Stimulated activated naive CD8-positive, alpha-beta T cell treated with anti-CD3 and anti-CD28 coated beads, Interleukin-15, amount 100 ng/mL, for 72 hours (primary cell): ENCODE measurements at regions not wholly inside any gene's neighbourhood (a gene's known extent, or its start where the extent isn't known, plus 50 kb on each side); places are given as distances from the start of the nearest gene placed in this dataset.

Experiments used
- ATAC-seq: fragments of 150-1000 bp; cut with Tn5 transposase; 2 replicates; pipeline ENCODE4 v1.10.0; 2021; ENCODE audit warnings: mild to moderate bottlenecking, moderate library complexity
- DNase-seq, 2 donors: peaks; one replicate each; pipeline ENCODE4 v3.0.0; 2021 to 2022
- H3K27ac Mint-ChIP-seq, 2 donors: one replicate each; pipeline ENCODE4 v1.8.0; 2022; ENCODE audit warnings: mild to moderate bottlenecking in 2 of 2, mixed read lengths in 2 of 2, moderate library complexity in 2 of 2
- H3K27me3 Mint-ChIP-seq: one replicate; pipeline ENCODE4 v1.8.0; 2022; ENCODE audit warnings: mixed read lengths
- H3K4me1 Mint-ChIP-seq: one replicate; pipeline ENCODE4 v1.8.0; 2022; ENCODE audit warnings: mild to moderate bottlenecking, mixed read lengths
- H3K4me3 Mint-ChIP-seq, 2 donors: one replicate each; pipeline ENCODE4 v1.8.0; 2022; ENCODE audit warnings: mild to moderate bottlenecking in 2 of 2, mixed read lengths in 2 of 2, moderate library complexity in 1 of 2
- H3K9me3 Mint-ChIP-seq, 2 donors: one replicate each; pipeline ENCODE4 v1.8.0; 2022; ENCODE audit warnings: mixed read lengths in 2 of 2

DNA sequence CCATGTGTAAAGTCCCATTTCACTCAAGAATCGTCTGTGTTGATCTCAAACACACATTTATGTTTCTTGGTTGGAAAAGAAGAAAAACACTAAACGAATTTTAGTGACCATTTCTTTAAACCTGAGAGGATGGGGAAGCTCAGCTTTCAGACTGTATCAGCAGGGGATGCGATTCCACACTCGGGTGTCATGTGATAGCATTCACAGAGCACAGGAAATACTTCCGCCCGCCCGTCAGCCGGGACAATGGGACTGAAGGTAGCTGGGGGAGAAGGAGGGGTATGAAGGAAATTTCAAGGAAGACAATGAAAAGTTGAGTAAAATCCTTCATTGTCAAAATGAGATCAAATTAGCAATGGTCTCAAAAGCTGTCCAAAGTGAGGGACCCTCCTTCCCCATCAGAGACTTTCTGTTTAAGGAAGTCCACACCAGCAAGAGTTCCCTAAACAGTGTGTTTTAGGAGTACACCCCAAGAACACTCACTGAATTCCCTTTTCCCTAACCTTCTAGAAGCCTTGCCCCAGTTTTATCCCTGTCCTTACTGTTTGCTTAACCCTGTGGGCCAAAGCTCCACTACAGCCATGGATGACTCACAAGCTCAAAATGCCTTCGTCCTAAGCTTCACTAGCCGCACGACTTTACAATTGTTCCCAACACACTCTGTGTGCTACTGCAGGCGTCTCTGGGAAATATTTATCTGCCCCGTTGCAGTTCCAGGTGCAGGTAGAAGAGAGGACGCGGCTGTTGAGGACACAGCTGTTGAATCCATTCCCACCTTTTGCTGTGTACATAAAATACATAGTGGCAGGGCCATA, 51.4 kb upstream of the SIM2 start:
- H3K27ac Mint-ChIP-seq, result no peak overlapping the region
- H3K27me3 Mint-ChIP-seq, result peaks cover 13% of the 10 kb centered on the region
- H3K4me1 Mint-ChIP-seq, result no peaks in the 10 kb centered on the region
- DNase-seq (no peak), ATAC-seq (no peak)
- no peak overlapping the region for H3K4me3 Mint-ChIP-seq
- H3K9me3 Mint-ChIP-seq, result no peaks in the 10 kb centered on the region
